HEK293 (cell line): ENCODE measurements at regions not wholly inside any gene's neighbourhood (a gene's known extent, or its start where the extent isn't known, plus 50 kb on each side); places are given as distances from the start of the nearest gene placed in this dataset.

Source experiments
- CTCF ChIA-PET: fragments of 350-600 bp; formaldehyde crosslinking; extraction: SDS; loops from one replicate; lab custom pipeline; 2021; ENCODE audit warnings: antibody characterized with exemption; lab: Yijun Ruan, JAX
- POLR2A ChIA-PET: fragments of 300-600 bp; formaldehyde crosslinking; extraction: SDS; loops from one replicate; lab custom pipeline; 2020; ENCODE audit warnings: antibody characterized with exemption, inconsistent platforms; lab: Yijun Ruan, JAX
- H3K27ac ChIP-seq: fragments of 200-500 bp; sonication (Bioruptor generic); 2 replicates; pipeline ENCODE4 v1.5.1; 2014; ENCODE audit warnings: low read depth, low read length, control low read depth, inconsistent platforms; ENCODE audit errors: extremely low read depth
- H3K36me3 ChIP-seq, 2 experiments: fragments of 200-500 bp in 1 of 2; sonication (Bioruptor generic) in 1 of 2; 1 replicate in 1 of 2; 2 replicates in 1 of 2; pipeline ENCODE4 v1.5.1; 2014 to 2017; ENCODE audit warnings: inconsistent platforms in 2 of 2, low read length in 2 of 2; ENCODE audit not compliant: control insufficient read depth in 2 of 2, insufficient read depth in 1 of 2
- H3K4me1 ChIP-seq: fragments of 200-500 bp; sonication (Bioruptor generic); 2 replicates; pipeline ENCODE4 v1.5.1; 2014; ENCODE audit warnings: mild to moderate bottlenecking, low read length, inconsistent platforms; ENCODE audit not compliant: control insufficient read depth, insufficient read depth
- H3K4me3 ChIP-seq: 2 replicates; pipeline ENCODE4 v1.5.1; 2011; ENCODE audit warnings: low read depth, mild to moderate bottlenecking, control low read depth, low read length, moderate library complexity
- H3K9me3 ChIP-seq: fragments of 200-500 bp; sonication (Bioruptor generic); 2 replicates; pipeline ENCODE4 v1.5.1; 2014; ENCODE audit warnings: low read depth, low read length, inconsistent platforms; ENCODE audit not compliant: control insufficient read depth, insufficient read depth
- CTCF ChIP-seq: fragments of 450-650 bp; formaldehyde crosslinking; IDR thresholded peaks from 2 replicates; pipeline ENCODE4 v1.5.1; 2016; ENCODE audit warnings: missing biosample characterization, missing genetic modification characterization
- EGR2 ChIP-seq: fragments of 450-650 bp; formaldehyde crosslinking; IDR thresholded peaks from 2 replicates; pipeline ENCODE4 v1.5.1; 2016; ENCODE audit warnings: low read depth, missing biosample characterization, missing genetic modification characterization
- FEZF1 ChIP-seq: fragments of 450-650 bp; formaldehyde crosslinking; IDR thresholded peaks from 2 replicates; pipeline ENCODE4 v1.5.1; 2016; ENCODE audit warnings: missing biosample characterization, missing genetic modification characterization
- GLIS1 ChIP-seq: fragments of 450-650 bp; formaldehyde crosslinking; IDR thresholded peaks from 2 replicates; pipeline ENCODE4 v1.5.1; 2016; ENCODE audit warnings: missing biosample characterization, missing genetic modification characterization
- PBX3 ChIP-seq: sonication (generic); formaldehyde crosslinking; IDR thresholded peaks from 2 replicates; pipeline ENCODE4 v1.8.1; 2022; ENCODE audit warnings: mild to moderate bottlenecking, moderate library complexity, missing genetic modification reagents
- ZBTB20 ChIP-seq: fragments of 450-650 bp; formaldehyde crosslinking; IDR thresholded peaks from 2 replicates; pipeline ENCODE4 v1.5.1; 2016; ENCODE audit warnings: missing biosample characterization, missing genetic modification characterization
- ZBTB21 ChIP-seq: fragments of 450-650 bp; formaldehyde crosslinking; IDR thresholded peaks from 2 replicates; pipeline ENCODE4 v1.5.1; 2017; ENCODE audit warnings: missing biosample characterization, missing genetic modification characterization
- ZFHX2 ChIP-seq: fragments of 450-650 bp; formaldehyde crosslinking; conservative IDR thresholded peaks from 2 replicates; pipeline ENCODE4 v1.5.1; 2016; ENCODE audit warnings: missing biosample characterization, missing genetic modification characterization
- ZFP3 ChIP-seq: fragments of 450-650 bp; formaldehyde crosslinking; IDR thresholded peaks from 2 replicates; pipeline ENCODE4 v1.5.1; 2016; ENCODE audit warnings: low read depth, missing biosample characterization, missing genetic modification characterization
- ZNF121 ChIP-seq: fragments of 450-650 bp; formaldehyde crosslinking; IDR thresholded peaks from 2 replicates; pipeline ENCODE4 v1.5.1; 2016; ENCODE audit warnings: missing biosample characterization, missing genetic modification characterization
- ZNF132 ChIP-seq: fragments of 450-650 bp; formaldehyde crosslinking; IDR thresholded peaks from 2 replicates; pipeline ENCODE4 v1.5.1; 2017; ENCODE audit warnings: missing biosample characterization, missing genetic modification characterization, borderline replicate concordance
- ZNF202 ChIP-seq: fragments of 450-650 bp; formaldehyde crosslinking; IDR thresholded peaks from 2 replicates; pipeline ENCODE4 v1.5.1; 2016; ENCODE audit warnings: missing biosample characterization, missing genetic modification characterization, borderline replicate concordance
- ZNF292 ChIP-seq: fragments of 450-650 bp; formaldehyde crosslinking; IDR thresholded peaks from 2 replicates; pipeline ENCODE4 v1.5.1; 2016; ENCODE audit warnings: low read depth, missing biosample characterization, missing genetic modification characterization, borderline replicate concordance
- ZNF341 ChIP-seq: fragments of 450-650 bp; formaldehyde crosslinking; IDR thresholded peaks from 2 replicates; pipeline ENCODE4; 2016; ENCODE audit warnings: low read depth, missing biosample characterization, missing genetic modification characterization
- ZNF350 ChIP-seq: fragments of 450-650 bp; formaldehyde crosslinking; IDR thresholded peaks from 2 replicates; pipeline ENCODE4 v1.5.0; 2017; ENCODE audit warnings: missing biosample characterization, mild to moderate bottlenecking, missing genetic modification characterization
- ZNF366 ChIP-seq: fragments of 450-650 bp; formaldehyde crosslinking; conservative IDR thresholded peaks from 2 replicates; pipeline ENCODE4 v1.5.1; 2016; ENCODE audit warnings: missing biosample characterization, missing genetic modification characterization
- ZNF473 ChIP-seq: fragments of 450-650 bp; formaldehyde crosslinking; IDR thresholded peaks from 2 replicates; pipeline ENCODE4 v1.5.1; 2017; ENCODE audit warnings: missing biosample characterization, missing genetic modification characterization
- ZNF514 ChIP-seq: fragments of 450-650 bp; formaldehyde crosslinking; IDR thresholded peaks from 2 replicates; pipeline ENCODE4 v1.5.1; 2016; ENCODE audit warnings: missing biosample characterization, missing genetic modification characterization
- ZNF521 ChIP-seq: fragments of 450-650 bp; formaldehyde crosslinking; IDR thresholded peaks from 2 replicates; pipeline ENCODE4 v1.5.1; 2017; ENCODE audit warnings: missing biosample characterization, mild to moderate bottlenecking, missing genetic modification characterization
- ZNF530 ChIP-seq: fragments of 450-650 bp; formaldehyde crosslinking; IDR thresholded peaks from 2 replicates; pipeline ENCODE4 v1.5.1; 2016; ENCODE audit warnings: low read depth, missing biosample characterization, missing genetic modification characterization
- ZNF596 ChIP-seq: fragments of 450-650 bp; IDR thresholded peaks from 2 replicates; pipeline ENCODE4 v1.5.0; 2018; ENCODE audit warnings: missing biosample characterization, mild to moderate bottlenecking, missing genetic modification characterization, moderate library complexity
- ZNF639 ChIP-seq: fragments of 450-650 bp; formaldehyde crosslinking; IDR thresholded peaks from 2 replicates; pipeline ENCODE4 v1.5.1; 2016; ENCODE audit warnings: missing biosample characterization, missing genetic modification characterization
- ZNF747 ChIP-seq: fragments of 450-650 bp; formaldehyde crosslinking; IDR thresholded peaks from 2 replicates; pipeline ENCODE4 v1.5.1; 2016; ENCODE audit warnings: missing biosample characterization, missing genetic modification characterization
- ZNF792 ChIP-seq: fragments of 450-650 bp; formaldehyde crosslinking; IDR thresholded peaks from 2 replicates; pipeline ENCODE4 v1.5.1; 2016; ENCODE audit warnings: missing biosample characterization, missing genetic modification characterization
- ZNF843 ChIP-seq: fragments of 450-650 bp; formaldehyde crosslinking; IDR thresholded peaks from 2 replicates; pipeline ENCODE4 v1.5.1; 2016; ENCODE audit warnings: missing biosample characterization, missing genetic modification characterization
- ZSCAN18 ChIP-seq: fragments of 450-650 bp; formaldehyde crosslinking; IDR thresholded peaks from 2 replicates; pipeline ENCODE4 v1.5.1; 2016; ENCODE audit warnings: missing biosample characterization, missing genetic modification characterization
- ZSCAN4 ChIP-seq: fragments of 450-650 bp; formaldehyde crosslinking; IDR thresholded peaks from 2 replicates; pipeline ENCODE4 v1.5.1; 2017; ENCODE audit warnings: missing biosample characterization, missing genetic modification characterization

- Histone ChIP-seq H3K4me3 (no peak overlapping the region), H3K27ac (no peak overlapping the region), H3K36me3 (no peaks in the 10 kb centered on the region)
- POLR2A ChIA-PET: no interaction called here
- CTCF ChIA-PET: interaction anchor here (1.1 to 1.2 kb wide), 2 partner anchors 10 to 122 kb away, joined by 3 read pairs; no protein-coding TSS in a partner anchor
- TF ChIP-seq GLIS1 (tag by site-specific recombination): 0 out of 2 replicates have a peak, but pooled peaks have one; percentile 20
- no peak for TF ChIP-seq ZNF341 (tag by site-specific recombination)
- TF ChIP-seq FEZF1 (tag by site-specific recombination): peak; percentile 13; the same call in 1 of the 2 replicates
- no peak for TF ChIP-seq ZSCAN4
- TF ChIP-seq ZNF121 (tag by site-specific recombination): no peak
- TF ChIP-seq ZNF514 (tag by site-specific recombination): no peak
- TF ChIP-seq ZNF792: no peak
- no peak for TF ChIP-seq ZNF521 (tag by site-specific recombination)
- TF ChIP-seq ZNF132 (tag by site-specific recombination): no peak
- TF ChIP-seq ZFHX2 (tag by site-specific recombination): peak; percentile 75
- no peak for TF ChIP-seq ZNF202 (tag by site-specific recombination)
- TF ChIP-seq ZBTB21: no peak
- no peak for TF ChIP-seq ZNF843 (tag by site-specific recombination)
- TF ChIP-seq ZNF473 (tag by site-specific recombination): no peak
- TF ChIP-seq ZSCAN18 (tag by site-specific recombination): no peak
- TF ChIP-seq ZNF350 (tag by site-specific recombination): no peak
- TF ChIP-seq, all 188 proteins: peak for 3
- Histone ChIP-seq H3K9me3 (no peaks in the 10 kb centered on the region), H3K4me1 (peaks cover 10% of the 10 kb centered on the region)
Observed at GRCh38 chr15:86002444-86002843, 77.2 kb upstream of the AGBL1 start.

- TF ChIP-seq ZNF596 (tag by site-specific recombination) (no peak), ZBTB20 (tag by site-specific recombination) (0 out of 2 replicates have a peak, but pooled peaks have one; percentile 17), ZNF366 (tag by site-specific recombination) (no peak)
- H3K4me1 ChIP-seq: peaks cover 7% of the 10 kb centered on the region
- H3K27ac ChIP-seq: no peak overlapping the region
- ChIA-PET CTCF (interaction anchor here (0.7 kb wide), 2 partner anchors 155 to 266 kb away, joined by 3 read pairs; no protein-coding TSS in a partner anchor), POLR2A (no interaction called here)
- no peak overlapping the region for H3K4me3 ChIP-seq
- no peaks in the 10 kb centered on the region for H3K36me3 ChIP-seq
- H3K9me3 ChIP-seq: no peaks in the 10 kb centered on the region
Observed at GRCh38 chr15:86004061-86004460, 75.6 kb upstream of the AGBL1 start.

GRCh38 chr15:86006546-86006945 lies 73.1 kb upstream of the AGBL1 start:
- H3K9me3 ChIP-seq: no peaks in the 10 kb centered on the region
- POLR2A ChIA-PET: no interaction called here
- H3K27ac ChIP-seq: no peak overlapping the region
- peaks cover 7% of the 10 kb centered on the region for H3K4me1 ChIP-seq
- no peaks in the 10 kb centered on the region for H3K36me3 ChIP-seq
- CTCF ChIA-PET: interaction anchor here (1.4 kb wide), 1 partner anchor 142 kb away, joined by 7 read pairs; no protein-coding TSS in a partner anchor
- no peak overlapping the region for H3K4me3 ChIP-seq
- TF ChIP-seq CTCF (tag by site-specific recombination) (no peak), ZNF292 (no peak), ZFP3 (tag by site-specific recombination) (no peak), PBX3 (no peak), ZNF639 (tag by site-specific recombination) (no peak), EGR2 (tag by site-specific recombination) (no peak), ZNF747 (tag by site-specific recombination) (no peak), GLIS1 (tag by site-specific recombination) (no peak), FEZF1 (tag by site-specific recombination) (no peak), ZNF530 (no peak)
